GM12878 (cell line): ENCODE measurements at regions not wholly inside any gene's neighbourhood (a gene's known extent, or its start where the extent isn't known, plus 50 kb on each side); places are given as distances from the start of the nearest gene placed in this dataset.

Source experiments
- ATAC-seq: fragments of 200-7000 bp; cut with Tn5 transposase; 3 replicates; pipeline ENCODE4 v1.9.1; 2020; ENCODE audit warnings: mild to moderate bottlenecking, moderate library complexity
- BruUV-seq: library from RNA; stranded (reverse); fragments of 400-500 nt; replicated peaks from 2 replicates; lab custom pipeline; 2021; lab: Mats Ljungman, UMichigan
- CTCF ChIA-PET: fragments of 300-600 bp; sonication (Branson Sonifier 250); formaldehyde crosslinking; extraction: SDS; loops from one replicate; lab custom pipeline; 2021; ENCODE audit warnings: inconsistent platforms; lab: Yijun Ruan, JAX
- POLR2A ChIA-PET: fragments of 350-600 bp; formaldehyde crosslinking; extraction: SDS; loops from one replicate; lab custom pipeline; 2021; ENCODE audit warnings: inconsistent platforms; lab: Charles Lee
- RAD21 ChIA-PET: fragments of 300-600 bp; sonication (Branson Sonifier 250); formaldehyde crosslinking; loops from one replicate; lab custom pipeline; 2023; ENCODE audit warnings: antibody characterized with exemption; ENCODE audit not compliant: unreplicated experiment; lab: Charles Lee
- SMC1A ChIA-PET: fragments of 300-600 bp; sonication (Branson Sonifier 250); formaldehyde crosslinking; loops from one replicate; lab custom pipeline; 2023; ENCODE audit not compliant: unreplicated experiment, uncharacterized antibody; lab: Charles Lee
- DNase-seq: peaks from one replicate; pipeline ENCODE4 v3.0.0-alpha.2; 2011; ENCODE audit warnings: low read depth, low spot score
- FAIRE-seq: peaks from 3 replicates; lab custom pipeline; 2011; peaks lifted over from hg19 to GRCh38; lab: Jason Lieb, UNC
- H2AFZ ChIP-seq: 2 replicates; pipeline ENCODE4 v1.6.0; 2011; ENCODE audit warnings: low read depth, low read length, control low read depth; ENCODE audit not compliant: control insufficient read depth
- H3K27ac ChIP-seq: 2 replicates; pipeline ENCODE4 v1.5.1; 2011; ENCODE audit warnings: control low read depth; ENCODE audit not compliant: control insufficient read depth, insufficient read depth
- H3K27me3 ChIP-seq, 2 experiments: replicated peaks in 1 of 2; 2 replicates each; pipeline versions ENCODE4 v1.6.0 to v1.6.1; 2011; ENCODE audit warnings: low read length in 1 of 2; ENCODE audit not compliant: control insufficient read depth in 2 of 2, insufficient read depth in 2 of 2
- H3K36me3 ChIP-seq, 2 experiments: 2 replicates each; pipeline ENCODE4 v1.5.1; 2011; ENCODE audit warnings: low read length in 1 of 2; ENCODE audit not compliant: control insufficient read depth in 2 of 2, insufficient read depth in 2 of 2
- H3K4me1 ChIP-seq: 2 replicates; pipeline ENCODE4 v1.6.1; 2011; ENCODE audit warnings: mild to moderate bottlenecking, low read length, moderate library complexity, mixed read lengths; ENCODE audit not compliant: control insufficient read depth, insufficient read depth
- H3K4me2 ChIP-seq: 2 replicates; pipeline ENCODE4 v1.6.0; 2011; ENCODE audit warnings: control low read depth; ENCODE audit not compliant: control insufficient read depth, insufficient read depth
- H3K4me3 ChIP-seq: fragments of 200-600 bp; sonication (generic); 2 replicates; pipeline ENCODE4 v1.5.1; 2016
- H3K79me2 ChIP-seq: 2 replicates; pipeline ENCODE4 v1.6.0; 2011; ENCODE audit warnings: low read length; ENCODE audit not compliant: control insufficient read depth, insufficient read depth
- H3K9ac ChIP-seq: 2 replicates; pipeline ENCODE4 v1.8.0; 2011; ENCODE audit warnings: low read length, control low read depth, mixed read lengths; ENCODE audit not compliant: control insufficient read depth, insufficient read depth
- H3K9me3 ChIP-seq: replicated peaks from 3 replicates; pipeline ENCODE4 v1.5.1; 2011; ENCODE audit warnings: mild to moderate bottlenecking, low read length; ENCODE audit not compliant: control insufficient read depth, insufficient read depth
- H4K20me1 ChIP-seq: 2 replicates; pipeline ENCODE4 v1.6.0; 2011; ENCODE audit not compliant: control insufficient read depth, insufficient read depth
- CREM ChIP-seq: IDR thresholded peaks from 2 replicates; pipeline ENCODE4 v1.6.1; 2014; ENCODE audit warnings: antibody characterized with exemption, low read depth
- EED ChIP-seq: sonication (generic); IDR thresholded peaks from 2 replicates; pipeline ENCODE4 v1.6.1; 2016; ENCODE audit warnings: antibody characterized with exemption, low read depth
- GATAD2B ChIP-seq: fragments of 450-650 bp; conservative IDR thresholded peaks from 2 replicates; pipeline ENCODE4 v1.6.1; 2017; ENCODE audit warnings: low read depth, mild to moderate bottlenecking, moderate library complexity
- MEF2B ChIP-seq: fragments of 450-650 bp; IDR thresholded peaks from 2 replicates; pipeline ENCODE4 v1.6.1; 2018; ENCODE audit warnings: mild to moderate bottlenecking, moderate library complexity; ENCODE audit not compliant: partially characterized antibody, poor library complexity, severe bottlenecking
- POLR2AphosphoS2 ChIP-seq: IDR thresholded peaks from 2 replicates; pipeline ENCODE4 v1.6.1; 2011; ENCODE audit warnings: low read depth, mild to moderate bottlenecking, low read length, improper control_type of control experiment, moderate library complexity
- PRDM15 ChIP-seq: fragments of 450-650 bp; formaldehyde crosslinking; IDR thresholded peaks from 2 replicates; pipeline ENCODE4 v1.4.0; 2020; ENCODE audit warnings: mild to moderate bottlenecking, moderate library complexity
- RFX5 ChIP-seq: IDR thresholded peaks from 2 replicates; pipeline ENCODE4 v1.6.1; 2011; ENCODE audit warnings: low read depth, low read length, improper control_type of control experiment
- SIX5 ChIP-seq: IDR thresholded peaks from 2 replicates; pipeline ENCODE4 v1.6.1; 2011; ENCODE audit warnings: mild to moderate bottlenecking, low read depth, low read length, moderate library complexity; ENCODE audit not compliant: severe bottlenecking
- WRNIP1 ChIP-seq: IDR thresholded peaks from 2 replicates; pipeline ENCODE4 v1.6.1; 2011; ENCODE audit warnings: low read depth, low read length, improper control_type of control experiment, borderline replicate concordance
- ZNF622 ChIP-seq: fragments of 450-650 bp; IDR thresholded peaks from 2 replicates; pipeline ENCODE4 v1.6.1; 2017; ENCODE audit warnings: mild to moderate bottlenecking, inconsistent platforms
- ZNF687 ChIP-seq: fragments of 450-650 bp; IDR thresholded peaks from 2 replicates; pipeline ENCODE4 v1.6.1; 2017; ENCODE audit warnings: mild to moderate bottlenecking, moderate library complexity
- WGBS: methylation state at CpG from one replicate; pipeline ENCODE4 v1.1.6; 2016; ENCODE audit warnings: low lambda C conversion rate; ENCODE audit not compliant: insufficient replicate concordance, insufficient coverage; ENCODE audit errors: missing lambda C conversion rate; 5-methylcytosine and 5-hydroxymethylcytosine counted together
- in situ Hi-C: fragments of 300-500 bp; cut with MboI; formaldehyde crosslinking; loops from 9 replicates; pipeline ENCODE4 v1.14.3; 2018; ENCODE audit warnings: mixed read lengths
- intact Hi-C: fragments of 100-400 bp; cut with micrococcal nuclease; formaldehyde crosslinking; loops from one replicate; pipeline ENCODE4 v1.14.2; 2022; ENCODE audit not compliant: unreplicated experiment

- Histone ChIP-seq H3K9ac (no peak overlapping the region), H3K4me2 (no peak overlapping the region), H3K27me3 (no peaks in the 10 kb centered on the region), H4K20me1 (no peaks in the 10 kb centered on the region), H3K36me3 (no peaks in the 10 kb centered on the region), H2AFZ (no peak overlapping the region), H3K9me3 (no peaks in the 10 kb centered on the region), H3K4me3 (no peak overlapping the region), H3K79me2 (no peaks in the 10 kb centered on the region), H3K4me1 (no peaks in the 10 kb centered on the region), H3K27ac (no peak overlapping the region)
- BruUV-seq, result no TSS peak
- ChIA-PET POLR2A (no interaction called here), SMC1A (no interaction called here), CTCF (no interaction called here), RAD21 (no interaction called here)
- intact Hi-C loops, result no loop called here
- DNase-seq (no peak), ATAC-seq (no peak), FAIRE-seq (no peak)
- in situ Hi-C loops, result no loop called here
- TF ChIP-seq EED, result no peak
- TF ChIP-seq WRNIP1, result no peak
- no peak for TF ChIP-seq RFX5
- no peak for TF ChIP-seq POLR2AphosphoS2
- TF ChIP-seq MEF2B, result no peak
- no peak for TF ChIP-seq PRDM15
- TF ChIP-seq GATAD2B, result no peak
- no peak for TF ChIP-seq CREM
- TF ChIP-seq ZNF622, result no peak
- no peak for TF ChIP-seq ZNF687
- TF ChIP-seq SIX5, result no peak
- WGBS, result 5% methylated on average over 1 of the region's 1 CpG
These were observed 116.6 kb downstream of the CBLN1 start for GRCh38 chr16:49165025-49165424.
